AG04449 (cell line): ENCODE measurements at regions not wholly inside any gene's neighbourhood (a gene's known extent, or its start where the extent isn't known, plus 50 kb on each side); places are given as distances from the start of the nearest gene placed in this dataset.

ENCODE experiments used
- CTCF ChIA-PET: fragments of 350-600 bp; formaldehyde crosslinking; extraction: SDS; loops from one replicate; lab custom pipeline; 2021; ENCODE audit warnings: antibody characterized with exemption; lab: Yijun Ruan, JAX
- POLR2A ChIA-PET: fragments of 400-600, 350-600 bp; formaldehyde crosslinking; extraction: SDS; loops from one replicate; lab custom pipeline; 2020; ENCODE audit warnings: antibody characterized with exemption, inconsistent platforms; lab: Yijun Ruan, JAX
- DNase-seq: peaks from one replicate; pipeline ENCODE4 v3.0.0-alpha.2; 2010; ENCODE audit warnings: low read depth, low spot score
- H3K4me3 ChIP-seq: 2 replicates; pipeline ENCODE4 v1.5.1; 2011; ENCODE audit warnings: low read depth, mild to moderate bottlenecking, control low read depth, low read length
- TF ChIP-seq, protein P1 (sequence below): IDR thresholded peaks from one replicate; pipeline ENCODE4 v1.5.1; 2011; ENCODE audit warnings: mild to moderate bottlenecking, moderate library complexity, low read length, control low read depth, inconsistent platforms; ENCODE audit not compliant: insufficient read depth; ENCODE audit errors: missing control alignments

DNA sequence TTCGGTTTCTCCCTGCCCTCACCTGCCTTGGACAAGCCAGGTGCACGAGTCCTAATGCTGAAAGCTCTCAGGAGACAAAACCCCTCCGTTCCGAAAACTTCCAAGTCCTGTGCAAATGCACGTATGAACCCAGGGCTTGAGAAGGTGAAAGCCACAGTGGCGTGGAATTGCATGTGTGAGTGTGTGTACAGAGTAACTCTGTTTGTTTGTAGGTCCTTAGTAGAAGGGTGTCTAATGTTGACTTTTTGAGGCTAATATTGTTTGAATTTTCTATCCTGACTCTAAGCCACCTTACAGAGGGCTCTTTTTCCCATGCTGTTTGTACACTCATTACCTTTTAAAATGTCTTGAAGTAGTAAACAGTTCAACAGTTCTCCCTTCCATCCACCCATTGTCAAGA, 129.1 kb downstream of the FOXA2 start:
- TF ChIP-seq, protein P1, sequence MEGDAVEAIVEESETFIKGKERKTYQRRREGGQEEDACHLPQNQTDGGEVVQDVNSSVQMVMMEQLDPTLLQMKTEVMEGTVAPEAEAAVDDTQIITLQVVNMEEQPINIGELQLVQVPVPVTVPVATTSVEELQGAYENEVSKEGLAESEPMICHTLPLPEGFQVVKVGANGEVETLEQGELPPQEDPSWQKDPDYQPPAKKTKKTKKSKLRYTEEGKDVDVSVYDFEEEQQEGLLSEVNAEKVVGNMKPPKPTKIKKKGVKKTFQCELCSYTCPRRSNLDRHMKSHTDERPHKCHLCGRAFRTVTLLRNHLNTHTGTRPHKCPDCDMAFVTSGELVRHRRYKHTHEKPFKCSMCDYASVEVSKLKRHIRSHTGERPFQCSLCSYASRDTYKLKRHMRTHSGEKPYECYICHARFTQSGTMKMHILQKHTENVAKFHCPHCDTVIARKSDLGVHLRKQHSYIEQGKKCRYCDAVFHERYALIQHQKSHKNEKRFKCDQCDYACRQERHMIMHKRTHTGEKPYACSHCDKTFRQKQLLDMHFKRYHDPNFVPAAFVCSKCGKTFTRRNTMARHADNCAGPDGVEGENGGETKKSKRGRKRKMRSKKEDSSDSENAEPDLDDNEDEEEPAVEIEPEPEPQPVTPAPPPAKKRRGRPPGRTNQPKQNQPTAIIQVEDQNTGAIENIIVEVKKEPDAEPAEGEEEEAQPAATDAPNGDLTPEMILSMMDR = no peak
- H3K4me3 ChIP-seq = no peak overlapping the region
- ChIA-PET POLR2A (no interaction called here), CTCF (no interaction called here)
- no peak for DNase-seq

DNA sequence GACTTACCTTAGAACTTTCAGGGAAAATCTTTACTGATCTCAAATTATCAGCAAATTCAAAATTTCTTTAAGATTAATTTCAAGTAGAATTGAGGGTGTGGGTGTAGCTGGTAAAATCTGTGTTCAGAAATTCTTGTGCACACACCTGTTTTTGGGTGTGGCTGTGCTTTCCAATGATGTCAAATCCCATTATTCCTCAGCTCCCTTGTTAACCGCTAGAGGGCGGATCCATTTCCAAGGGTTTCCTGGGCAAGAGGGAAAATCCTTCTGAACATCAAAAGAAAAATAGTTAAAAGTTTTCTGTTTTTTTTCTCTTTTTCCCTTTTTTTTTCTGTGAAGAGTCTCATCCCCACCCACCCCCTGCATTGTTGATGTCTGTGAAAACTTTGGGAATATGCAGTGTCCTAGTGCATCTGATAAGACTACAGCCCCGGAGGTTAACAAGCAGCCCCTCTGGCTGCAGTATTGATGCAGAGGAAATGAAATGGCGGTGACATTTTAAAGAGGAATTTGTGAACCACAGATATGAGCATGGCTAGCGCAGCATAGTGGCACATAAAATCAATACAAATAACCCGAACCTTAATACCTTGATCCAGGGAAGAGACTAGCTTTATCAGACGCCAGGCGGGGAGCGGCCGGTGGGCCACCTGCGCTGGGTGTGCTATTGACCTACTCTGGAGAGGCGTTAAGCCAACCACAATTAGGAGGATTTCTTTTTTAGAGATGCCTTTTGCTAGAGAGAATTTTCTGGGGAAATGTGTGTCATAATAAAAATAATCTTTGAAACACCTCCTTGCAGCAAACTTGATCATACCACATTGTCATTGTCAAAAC, 130.9 kb downstream of the FOXA2 start:
- no peak overlapping the region for H3K4me3 ChIP-seq
- no peak for DNase-seq
- ChIA-PET CTCF (interaction anchor here (1.0 to 1.7 kb wide), 4 partner anchors 9 to 230 kb away, joined by 3 to 4 read pairs (median 3); no protein-coding TSS in a partner anchor), POLR2A (no interaction called here)
- TF ChIP-seq, protein P1 = peak; percentile 45

DNA sequence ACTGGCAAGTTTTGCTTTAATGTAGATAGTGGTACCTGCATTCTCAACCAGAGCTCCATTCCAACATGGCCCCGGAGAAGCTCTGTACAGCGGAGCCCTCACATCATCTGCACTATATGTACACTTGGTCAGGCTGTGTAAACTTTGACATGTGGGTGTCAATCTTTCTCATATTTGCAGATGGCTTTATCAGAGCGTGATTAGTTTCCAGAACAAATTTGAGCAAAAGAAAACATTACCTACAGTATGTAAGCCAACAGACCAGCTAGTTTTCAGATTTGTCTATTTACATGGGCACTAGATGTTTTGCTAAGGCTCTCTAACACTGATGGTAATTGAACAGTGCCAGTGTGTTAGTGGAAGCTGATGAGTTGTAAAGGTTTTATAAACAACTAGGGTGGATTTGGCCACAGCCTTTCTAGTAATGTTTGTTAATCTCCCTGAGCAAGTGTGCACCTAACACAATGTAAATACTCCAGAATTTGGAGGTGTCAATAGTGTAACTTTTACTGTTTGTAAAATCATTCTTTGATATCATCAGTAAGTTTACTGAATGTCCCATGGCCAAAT, 131.8 kb downstream of the FOXA2 start:
- DNase-seq = no peak
- ChIA-PET CTCF (interaction anchor here (1.0 to 1.5 kb wide), 3 partner anchors 8 to 231 kb away, joined by 3 to 4 read pairs (median 3); no protein-coding TSS in a partner anchor), POLR2A (no interaction called here)
- no peak overlapping the region for H3K4me3 ChIP-seq
- TF ChIP-seq, protein P1 = no peak

DNA sequence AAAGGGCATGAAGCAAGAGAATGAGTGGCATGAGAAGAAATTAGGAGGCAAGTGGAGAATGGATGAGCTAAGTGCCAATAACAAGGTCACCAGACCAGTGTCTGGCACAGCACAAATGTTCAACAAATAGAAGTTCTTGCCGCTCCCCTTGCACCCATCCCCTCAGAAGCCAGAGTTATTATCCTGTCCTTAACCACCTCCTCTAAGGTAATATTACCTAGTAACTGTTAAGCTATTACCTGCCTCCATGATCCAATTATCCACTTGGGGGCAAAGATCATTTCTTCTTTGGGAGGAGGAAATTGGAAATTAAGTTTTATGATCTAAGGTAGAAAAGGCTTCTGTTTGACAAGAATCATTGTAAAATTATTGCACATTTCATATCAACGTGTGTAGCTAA, 133.8 kb downstream of the FOXA2 start:
- POLR2A ChIA-PET = no interaction called here
- H3K4me3 ChIP-seq = no peak overlapping the region
- TF ChIP-seq, protein P1 = no peak
- CTCF ChIA-PET = no interaction called here
- DNase-seq = no peak

DNA sequence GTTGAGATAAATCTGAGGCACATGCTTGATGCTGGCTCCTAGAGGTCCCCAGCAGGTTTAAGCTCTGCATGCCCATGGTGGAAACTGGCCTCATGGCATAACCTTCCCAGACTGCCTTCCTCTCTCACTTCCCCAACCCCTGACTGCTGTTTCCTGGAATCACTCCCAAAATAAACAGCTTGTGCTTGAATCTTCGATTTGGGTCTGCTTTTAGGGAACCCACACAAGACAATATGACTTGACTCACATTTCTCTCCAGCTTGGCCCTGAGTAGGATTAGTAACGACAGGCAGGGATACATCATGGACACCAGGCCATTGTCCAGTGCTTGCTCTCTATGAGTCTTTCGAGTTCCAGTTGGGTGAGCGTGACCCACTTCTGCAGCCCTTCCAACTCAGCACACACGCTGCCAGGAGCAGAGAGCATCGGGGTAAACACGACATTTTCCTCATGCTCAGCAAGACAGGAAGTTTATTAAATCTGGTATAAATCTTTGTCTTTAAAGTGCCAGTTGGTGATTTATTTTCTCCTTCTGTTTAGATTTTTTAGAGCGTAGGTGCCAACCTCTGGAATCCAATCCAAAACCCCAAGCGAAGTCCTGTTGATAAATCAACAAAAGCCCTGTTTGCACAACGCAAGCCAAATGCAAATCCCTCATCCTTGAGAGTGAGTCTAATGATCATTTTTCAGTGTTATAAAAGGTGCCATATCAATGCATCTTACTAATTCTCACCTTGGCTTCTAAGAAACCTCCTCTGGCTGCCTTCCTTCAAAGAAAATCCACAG, 135.0 kb downstream of the FOXA2 start:
- no peak overlapping the region for H3K4me3 ChIP-seq
- ChIA-PET CTCF (no interaction called here), POLR2A (no interaction called here)
- TF ChIP-seq, protein P1 = no peak
- no peak for DNase-seq

DNA sequence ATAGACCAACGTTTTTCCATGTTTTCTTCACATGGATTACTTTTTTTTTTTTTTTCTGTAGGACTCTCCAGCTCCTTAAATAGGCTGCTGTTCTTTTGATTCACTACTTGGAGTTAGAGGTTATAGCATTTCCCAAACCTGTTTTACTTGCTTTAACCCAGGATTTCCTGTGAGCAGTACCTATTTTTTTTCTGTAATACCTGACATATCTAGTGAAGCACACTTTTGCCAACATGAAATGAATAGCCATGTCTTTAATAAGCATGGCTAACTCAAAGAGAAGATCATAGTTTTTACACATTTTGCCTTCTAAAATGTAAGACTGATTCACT, 137.0 kb downstream of the FOXA2 start:
- no peak for DNase-seq
- ChIA-PET POLR2A (no interaction called here), CTCF (no interaction called here)
- no peak overlapping the region for H3K4me3 ChIP-seq
- TF ChIP-seq, protein P1 = no peak
